Forelimb muscle (tissue), 1 donor: ENCODE measurements at regions not wholly inside any gene's neighbourhood (a gene's known extent, or its start where the extent isn't known, plus 50 kb on each side); places are given as distances from the start of the nearest gene placed in this dataset.

Experiments used
- DNase-seq: peaks from one replicate; pipeline ENCODE4 v3.0.0-alpha.2; 2013; ENCODE audit warnings: low read depth

GRCh38 chr7:84821671-84822534 is 365.0 kb downstream of the SEMA3D start:
- no peak for DNase-seq

- no peak for DNase-seq
These were observed 366.4 kb downstream of the SEMA3D start for GRCh38 chr7:84820481-84820880.

GRCh38 chr7:84817016-84817415 is 369.8 kb downstream of the SEMA3D start:
- no peak for DNase-seq

GRCh38 chr7:84813376-84813775 is 373.5 kb downstream of the SEMA3D start:
- no peak for DNase-seq

GRCh38 chr7:84812021-84812420 is 374.8 kb downstream of the SEMA3D start:
- no peak for DNase-seq

DNA sequence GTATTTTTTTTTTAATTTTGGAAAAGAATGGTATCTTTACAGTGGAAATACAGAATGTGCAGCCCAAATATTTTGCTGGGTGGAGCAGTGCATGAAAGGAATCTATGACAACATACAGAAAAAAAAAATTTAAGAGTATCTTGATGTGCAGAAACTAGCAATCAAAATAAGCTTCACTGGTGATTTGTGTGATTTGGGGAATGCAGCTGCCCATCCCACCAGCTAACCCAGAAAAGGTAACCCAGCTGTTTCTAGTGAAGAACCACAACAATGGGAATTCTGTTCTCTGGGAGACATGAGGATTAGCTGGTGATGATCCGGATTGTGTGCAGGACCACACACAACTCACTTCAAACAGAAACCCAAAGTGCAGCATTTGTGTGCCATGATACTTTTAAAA is 375.5 kb downstream of the SEMA3D start:
- DNase-seq = no peak

GRCh38 chr7:84809877-84810276 is 377.0 kb downstream of the SEMA3D start:
- DNase-seq = no peak

DNA sequence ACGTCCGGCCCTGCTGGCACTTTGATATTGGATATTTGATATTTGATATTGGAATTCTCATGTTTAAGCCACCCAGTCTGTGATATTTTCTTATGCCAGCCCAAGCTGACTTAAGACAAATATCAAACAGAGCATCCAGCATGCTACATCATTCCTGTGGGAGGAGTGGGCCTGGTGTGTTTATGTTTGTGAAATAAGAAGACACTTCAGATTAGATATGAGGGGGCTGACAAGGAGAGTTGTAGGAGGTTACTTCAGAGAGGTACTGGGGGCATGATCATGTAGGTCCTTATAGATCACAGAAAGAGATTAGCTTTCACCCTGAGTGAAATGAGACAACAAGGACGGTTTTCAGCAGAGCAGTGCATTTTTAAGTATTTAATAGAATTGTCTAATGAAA is 382.9 kb downstream of the SEMA3D start:
- no peak for DNase-seq

DNA sequence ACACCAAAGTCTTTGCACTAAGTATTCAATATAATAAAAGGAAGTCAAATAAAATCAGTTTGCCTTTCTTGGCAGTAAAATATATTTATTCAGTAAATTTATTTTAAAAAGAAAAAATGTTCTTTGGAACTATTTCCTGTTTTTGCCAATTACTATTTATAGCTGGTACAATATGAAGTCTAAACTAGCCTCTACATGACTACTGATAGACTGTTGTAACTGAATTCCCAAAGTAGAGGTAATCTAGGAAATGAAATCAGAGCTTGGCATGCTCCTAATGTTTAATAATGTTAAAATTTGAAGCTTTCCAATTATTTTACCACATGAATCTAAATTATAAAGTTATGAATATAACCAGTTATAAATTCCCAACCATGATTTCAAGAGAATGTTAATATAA is 385.5 kb downstream of the SEMA3D start:
- no peak for DNase-seq

DNA sequence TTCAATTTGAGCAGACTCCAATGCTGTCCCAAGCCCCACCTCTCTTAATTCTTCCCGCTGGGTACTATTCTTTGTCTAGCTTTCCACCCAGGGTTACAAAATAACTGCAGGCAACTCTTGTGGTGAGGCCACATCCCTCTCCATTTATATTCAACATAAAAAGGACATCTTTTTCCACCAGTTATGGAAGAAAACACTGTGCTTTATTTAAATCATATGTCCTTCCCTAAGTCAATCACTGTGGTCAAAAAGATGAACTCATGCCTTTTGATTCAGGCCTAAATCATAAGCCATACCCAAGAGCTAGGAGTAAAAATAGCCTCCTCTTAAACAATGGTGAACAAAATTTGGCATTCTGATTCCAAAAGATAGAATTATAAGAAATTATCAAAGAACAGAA is 386.0 kb downstream of the SEMA3D start:
- no peak for DNase-seq

GRCh38 chr7:84799106-84799505 is 387.8 kb downstream of the SEMA3D start:
- DNase-seq = no peak

GRCh38 chr7:84792231-84792893 is 394.5 kb downstream of the SEMA3D start:
- no peak for DNase-seq

DNA sequence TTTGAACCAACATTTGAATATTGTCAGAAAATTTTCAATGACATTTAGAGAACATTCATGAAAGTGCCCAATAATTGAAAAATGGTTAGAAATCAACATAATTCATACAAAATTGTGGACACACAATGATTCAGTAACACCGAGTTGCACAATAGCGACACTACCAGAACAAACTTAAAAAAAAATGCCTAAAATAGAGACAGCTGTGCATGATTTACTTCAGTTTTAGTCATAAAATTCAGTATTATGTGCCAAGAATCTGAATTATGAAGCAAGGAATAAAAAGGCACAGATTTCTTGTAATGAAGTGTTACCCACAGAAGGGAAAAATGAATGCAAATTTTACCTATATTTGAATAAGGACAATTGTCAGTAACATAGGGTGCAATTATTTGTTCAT is 396.0 kb downstream of the SEMA3D start:
- no peak for DNase-seq

DNA sequence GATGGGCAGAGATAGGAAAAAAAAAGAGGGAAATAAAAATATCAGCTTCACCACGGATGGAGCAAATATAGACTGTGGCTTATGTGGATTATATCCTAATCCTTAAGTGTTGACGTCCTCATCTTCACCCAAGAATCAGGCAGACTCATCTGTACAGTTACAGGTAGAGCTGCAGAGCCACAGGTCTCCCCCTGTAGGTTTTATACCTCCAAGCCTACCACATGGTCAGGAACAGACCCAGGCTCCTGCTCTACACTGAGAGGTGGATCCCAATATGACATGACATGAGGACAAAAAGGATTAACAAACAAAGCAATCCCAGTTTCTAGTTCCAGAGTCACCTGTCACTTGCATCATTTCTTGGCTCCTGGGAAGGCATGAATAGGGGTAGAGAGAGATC is 400.8 kb downstream of the SEMA3D start:
- no peak for DNase-seq

DNA sequence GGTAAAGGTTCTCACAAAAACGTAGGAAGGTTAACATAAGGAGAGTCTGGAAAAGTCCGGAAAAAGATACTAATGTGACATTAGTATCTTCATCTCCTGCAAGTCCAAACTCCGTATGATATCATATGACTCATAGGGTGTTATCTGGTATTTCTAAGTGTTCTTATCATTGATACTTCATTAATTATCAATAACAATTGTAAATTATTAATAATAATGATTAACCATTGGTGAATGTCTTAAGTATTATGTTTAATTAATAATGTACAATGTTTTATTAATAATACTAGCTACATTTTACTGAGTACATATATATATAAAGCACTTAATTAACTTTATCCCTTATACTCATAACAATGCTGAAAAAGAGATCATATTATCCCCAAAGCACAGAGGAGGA is 402.4 kb downstream of the SEMA3D start:
- no peak for DNase-seq

GRCh38 chr7:84783141-84783778 is 403.6 kb downstream of the SEMA3D start:
- DNase-seq = no peak

GRCh38 chr7:84781838-84782237 is 405.0 kb downstream of the SEMA3D start:
- DNase-seq = no peak

DNA sequence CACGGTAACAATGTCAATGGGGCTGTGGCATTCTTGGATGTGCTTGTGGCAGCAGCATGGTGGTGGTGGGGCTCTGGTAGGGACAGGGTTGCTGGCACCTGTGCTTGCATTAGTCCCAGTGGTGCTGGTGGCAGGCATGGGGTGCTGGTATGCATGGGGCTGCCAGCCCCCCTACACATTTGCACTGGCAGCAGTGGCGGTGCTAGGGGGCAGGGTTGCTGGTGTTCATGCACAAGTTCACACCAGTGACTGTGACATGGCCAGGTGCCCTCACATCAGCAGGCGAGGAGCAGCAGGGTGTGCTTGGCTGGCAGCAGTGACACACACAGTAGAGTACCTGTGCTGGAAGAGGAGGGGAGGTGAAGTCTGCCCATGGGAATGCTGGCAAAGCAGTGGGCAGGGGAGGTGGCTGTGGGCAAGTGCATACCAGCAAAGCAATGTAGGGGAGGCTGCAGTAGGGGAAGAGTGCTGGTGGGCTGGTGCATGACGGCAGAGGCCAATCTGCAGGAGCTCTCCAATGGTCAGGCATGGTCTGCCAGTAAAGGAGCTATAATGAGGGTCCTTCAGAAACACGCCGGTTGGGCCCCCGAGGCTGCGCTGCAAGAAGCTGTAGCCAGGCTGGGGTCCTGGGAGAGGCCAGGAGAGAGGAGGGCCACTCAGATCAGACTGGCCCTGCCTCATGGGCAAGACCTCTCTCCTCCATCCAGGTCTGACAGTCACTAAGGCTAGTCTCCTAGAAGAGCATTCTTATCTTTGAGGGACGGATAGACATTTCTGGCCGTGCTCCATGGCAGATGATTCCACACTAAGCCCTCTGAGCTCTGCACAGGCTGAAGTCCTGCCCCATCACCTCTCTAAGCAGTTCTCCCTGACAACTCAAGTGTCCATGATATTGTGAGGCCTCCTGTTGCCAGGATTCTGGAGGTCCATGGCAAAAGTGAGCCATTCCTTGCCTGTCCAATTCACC is 406.4 kb downstream of the SEMA3D start:
- DNase-seq = no peak

DNA sequence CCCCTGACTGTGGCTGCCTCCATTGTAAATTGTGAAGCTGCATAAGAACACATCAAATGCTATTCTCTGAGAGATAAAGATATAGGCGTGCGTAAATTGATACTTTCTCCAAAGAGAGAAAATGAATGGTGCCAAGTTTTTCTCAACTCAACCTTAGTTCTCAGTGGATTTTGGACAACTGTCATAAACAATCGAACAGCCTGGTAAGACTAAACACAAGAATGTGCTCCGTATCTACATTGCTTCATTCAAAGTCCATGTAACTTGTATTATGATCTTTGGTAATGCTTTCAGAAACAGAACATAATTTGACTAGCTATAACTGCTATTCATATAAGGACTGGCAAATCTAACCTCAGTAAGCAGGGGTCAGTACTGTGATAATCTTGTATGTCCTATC is 429.1 kb downstream of the SEMA3D start:
- no peak for DNase-seq

GRCh38 chr7:84746353-84746752 is 440.5 kb downstream of the SEMA3D start:
- peak; percentile 48 for DNase-seq

DNA sequence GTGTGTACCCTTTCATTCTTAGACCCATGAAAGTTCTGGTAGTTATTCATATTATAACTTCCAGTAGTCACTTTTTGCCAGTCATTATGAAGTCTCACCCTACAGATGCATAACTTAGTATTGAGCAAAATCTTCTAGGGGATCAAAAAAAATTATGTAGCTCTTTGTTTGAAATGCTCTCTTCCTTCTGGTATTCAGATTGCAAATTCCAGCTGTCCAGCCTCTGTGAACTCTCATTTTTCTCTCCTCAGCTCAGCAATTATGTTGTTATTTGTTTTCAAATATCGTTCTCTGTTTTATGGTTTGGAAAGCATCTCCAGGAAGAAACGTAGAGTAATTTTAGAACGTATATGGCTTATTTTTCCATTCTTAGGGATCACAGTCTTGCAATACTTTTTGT is 442.5 kb downstream of the SEMA3D start:
- DNase-seq = no peak
